Vagina (tissue), 2 donors: ENCODE measurements at regions not wholly inside any gene's neighbourhood (a gene's known extent, or its start where the extent isn't known, plus 50 kb on each side); places are given as distances from the start of the nearest gene placed in this dataset.

ENCODE experiments used
- POLR2A ChIP-seq, 2 donors: fragments of 450-650 bp; IDR thresholded peaks; one replicate each; pipeline ENCODE4 v1.6.1; 2017; ENCODE audit warnings: antibody characterized with exemption in 2 of 2, mild to moderate bottlenecking in 2 of 2, moderate library complexity in 2 of 2
- TF ChIP-seq, protein P1 (sequence below), 3 experiments: fragments of 450-650 bp in 2 of 3; fragments of 200-600 bp in 1 of 3; sonication (generic) in 1 of 3; IDR thresholded peaks; one replicate each; pipeline ENCODE4 v1.5.1; 2017 to 2019; ENCODE audit warnings: antibody characterized with exemption in 3 of 3, mild to moderate bottlenecking in 2 of 3, moderate library complexity in 2 of 3

GRCh38 chr3:178437236-178437635, 99.0 kb upstream of the KCNMB2 start:
- TF ChIP-seq, protein P1, sequence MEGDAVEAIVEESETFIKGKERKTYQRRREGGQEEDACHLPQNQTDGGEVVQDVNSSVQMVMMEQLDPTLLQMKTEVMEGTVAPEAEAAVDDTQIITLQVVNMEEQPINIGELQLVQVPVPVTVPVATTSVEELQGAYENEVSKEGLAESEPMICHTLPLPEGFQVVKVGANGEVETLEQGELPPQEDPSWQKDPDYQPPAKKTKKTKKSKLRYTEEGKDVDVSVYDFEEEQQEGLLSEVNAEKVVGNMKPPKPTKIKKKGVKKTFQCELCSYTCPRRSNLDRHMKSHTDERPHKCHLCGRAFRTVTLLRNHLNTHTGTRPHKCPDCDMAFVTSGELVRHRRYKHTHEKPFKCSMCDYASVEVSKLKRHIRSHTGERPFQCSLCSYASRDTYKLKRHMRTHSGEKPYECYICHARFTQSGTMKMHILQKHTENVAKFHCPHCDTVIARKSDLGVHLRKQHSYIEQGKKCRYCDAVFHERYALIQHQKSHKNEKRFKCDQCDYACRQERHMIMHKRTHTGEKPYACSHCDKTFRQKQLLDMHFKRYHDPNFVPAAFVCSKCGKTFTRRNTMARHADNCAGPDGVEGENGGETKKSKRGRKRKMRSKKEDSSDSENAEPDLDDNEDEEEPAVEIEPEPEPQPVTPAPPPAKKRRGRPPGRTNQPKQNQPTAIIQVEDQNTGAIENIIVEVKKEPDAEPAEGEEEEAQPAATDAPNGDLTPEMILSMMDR (IDR thresholded peaks at IDR 0.05) = no peak
- TF ChIP-seq POLR2A (IDR thresholded peaks at IDR 0.05) = no peak
